ENCODE measurements at regions not wholly inside any gene's neighbourhood (a gene's known extent, or its start where the extent isn't known, plus 50 kb on each side); places are given as distances from the start of the nearest gene placed in this dataset.

- Histone ChIP-seq H3K27ac (no peak overlapping the region), H3K4me3 (no peak overlapping the region)
- TF ChIP-seq CTCF (IDR thresholded peaks at IDR 0.05): no peak
- DNase-seq (ENCODE audit: low spot score): no peak
Measured at GRCh38 chr11:38503876-38504275, 1905.8 kb upstream of the RAG2 start.

- no peak overlapping the region for H3K27ac ChIP-seq
- no peak overlapping the region for H3K4me3 ChIP-seq
- no peak for TF ChIP-seq CTCF (IDR thresholded peaks at IDR 0.05)
- DNase-seq (ENCODE audit: low spot score): no peak
Measured at GRCh38 chr11:38498721-38499120, 1900.7 kb upstream of the RAG2 start.

- Histone ChIP-seq H3K27ac (no peak overlapping the region), H3K4me3 (no peak overlapping the region)
- no peak for DNase-seq (ENCODE audit: low spot score)
- TF ChIP-seq CTCF (IDR thresholded peaks at IDR 0.05): no peak
Measured at GRCh38 chr11:38491986-38492385, 1894.0 kb upstream of the RAG2 start.

- no peak for DNase-seq (ENCODE audit: low spot score)
- Histone ChIP-seq H3K27ac (no peak overlapping the region), H3K4me3 (no peak overlapping the region)
- TF ChIP-seq CTCF (IDR thresholded peaks at IDR 0.05): no peak
Measured at GRCh38 chr11:38481391-38481790, 1883.4 kb upstream of the RAG2 start.

- Histone ChIP-seq H3K4me3 (no peak overlapping the region), H3K27ac (no peak overlapping the region)
- no peak for DNase-seq (ENCODE audit: low spot score)
- TF ChIP-seq CTCF (IDR thresholded peaks at IDR 0.05): no peak
Measured at GRCh38 chr11:38476808-38477575, 1879.0 kb upstream of the RAG2 start.

- no peak overlapping the region for H3K27ac ChIP-seq
- H3K4me3 ChIP-seq: no peak overlapping the region
- no peak for DNase-seq (ENCODE audit: low spot score)
- TF ChIP-seq CTCF (IDR thresholded peaks at IDR 0.05): no peak
Measured at GRCh38 chr11:38461751-38462150, 1863.7 kb upstream of the RAG2 start.

GRCh38 chr11:38460896-38461295, 1862.9 kb upstream of the RAG2 start:
- Histone ChIP-seq H3K4me3 (no peak overlapping the region), H3K27ac (no peak overlapping the region)
- TF ChIP-seq CTCF (IDR thresholded peaks at IDR 0.05): no peak
- no peak for DNase-seq (ENCODE audit: low spot score)

Measured in coronary artery (tissue), 2 donors.